ENCODE measurements at regions not wholly inside any gene's neighbourhood (a gene's known extent, or its start where the extent isn't known, plus 50 kb on each side); places are given as distances from the start of the nearest gene placed in this dataset.

DNA sequence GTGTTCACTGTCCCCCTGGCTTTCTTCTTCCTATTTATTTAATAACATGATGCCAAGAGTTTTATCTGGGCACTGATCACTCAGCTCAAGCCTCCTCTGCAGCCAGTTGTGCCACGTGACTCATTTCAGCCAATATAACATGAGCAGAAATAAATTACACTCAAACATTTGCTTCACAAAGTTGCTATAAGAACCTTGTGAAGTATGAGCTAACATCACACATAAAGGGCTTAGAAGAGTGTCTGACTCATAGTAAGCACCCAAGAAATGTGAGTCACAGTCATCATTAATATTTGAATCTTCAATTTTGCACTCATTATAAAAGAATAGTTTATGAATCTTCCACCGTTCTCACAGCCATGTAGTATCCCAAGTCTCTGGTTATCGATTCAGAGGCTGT is 414.6 kb upstream of the NPVF start:
- TF ChIP-seq REST (IDR thresholded peaks at IDR 0.05; ENCODE audit: borderline replicate concordance) (no peak), RAD21 (conservative IDR thresholded peaks at IDR 0.05) (no peak), EZH2 (IDR thresholded peaks at IDR 0.05; ENCODE audit: borderline replicate concordance, insufficient read depth, low read length, poor library complexity, severe bottlenecking) (no peak), POLR2AphosphoS5 (IDR thresholded peaks at IDR 0.05) (no peak), EP300 (conservative IDR thresholded peaks at IDR 0.05; ENCODE audit: poor library complexity, severe bottlenecking) (no peak), MXI1 (conservative IDR thresholded peaks at IDR 0.05; ENCODE audit: poor library complexity, severe bottlenecking) (no peak), TAF1 (IDR thresholded peaks at IDR 0.05; ENCODE audit: low read depth) (no peak), SMC3 (conservative IDR thresholded peaks at IDR 0.05; ENCODE audit: poor library complexity) (no peak)
- TF ChIP-seq, protein P1, sequence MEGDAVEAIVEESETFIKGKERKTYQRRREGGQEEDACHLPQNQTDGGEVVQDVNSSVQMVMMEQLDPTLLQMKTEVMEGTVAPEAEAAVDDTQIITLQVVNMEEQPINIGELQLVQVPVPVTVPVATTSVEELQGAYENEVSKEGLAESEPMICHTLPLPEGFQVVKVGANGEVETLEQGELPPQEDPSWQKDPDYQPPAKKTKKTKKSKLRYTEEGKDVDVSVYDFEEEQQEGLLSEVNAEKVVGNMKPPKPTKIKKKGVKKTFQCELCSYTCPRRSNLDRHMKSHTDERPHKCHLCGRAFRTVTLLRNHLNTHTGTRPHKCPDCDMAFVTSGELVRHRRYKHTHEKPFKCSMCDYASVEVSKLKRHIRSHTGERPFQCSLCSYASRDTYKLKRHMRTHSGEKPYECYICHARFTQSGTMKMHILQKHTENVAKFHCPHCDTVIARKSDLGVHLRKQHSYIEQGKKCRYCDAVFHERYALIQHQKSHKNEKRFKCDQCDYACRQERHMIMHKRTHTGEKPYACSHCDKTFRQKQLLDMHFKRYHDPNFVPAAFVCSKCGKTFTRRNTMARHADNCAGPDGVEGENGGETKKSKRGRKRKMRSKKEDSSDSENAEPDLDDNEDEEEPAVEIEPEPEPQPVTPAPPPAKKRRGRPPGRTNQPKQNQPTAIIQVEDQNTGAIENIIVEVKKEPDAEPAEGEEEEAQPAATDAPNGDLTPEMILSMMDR (IDR thresholded peaks at IDR 0.05; ENCODE audit: poor library complexity, severe bottlenecking) = no peak
- no peak overlapping the region for H3K4me3 ChIP-seq (ENCODE audit: low read length)
- no peaks in the 10 kb centered on the region for H3K79me2 ChIP-seq (replicated peaks; ENCODE audit: insufficient read depth, low read length)
- no peak overlapping the region for H3K9ac ChIP-seq (ENCODE audit: low read length)
- H3K9me2 ChIP-seq (ENCODE audit: insufficient read depth, low read length) = no peaks in the 10 kb centered on the region
- H3K4me2 ChIP-seq (ENCODE audit: low read length) = no peak overlapping the region
- H3K27ac ChIP-seq (ENCODE audit: low read length) = no peak overlapping the region
- no peaks in the 10 kb centered on the region for H3K36me3 ChIP-seq (ENCODE audit: insufficient read depth, low read length)
- no peaks in the 10 kb centered on the region for H3K9me3 ChIP-seq (ENCODE audit: low read length)
- H2AFZ ChIP-seq (ENCODE audit: low read depth, low read length) = no peak overlapping the region
- no peaks in the 10 kb centered on the region for H3F3A ChIP-seq (ENCODE audit: insufficient read depth, low read length, poor library complexity, severe bottlenecking)
- H4K20me1 ChIP-seq (ENCODE audit: insufficient read depth) = no peaks in the 10 kb centered on the region
- no peaks in the 10 kb centered on the region for H3K27me3 ChIP-seq (ENCODE audit: insufficient read depth, low read depth, low read length)

DNA sequence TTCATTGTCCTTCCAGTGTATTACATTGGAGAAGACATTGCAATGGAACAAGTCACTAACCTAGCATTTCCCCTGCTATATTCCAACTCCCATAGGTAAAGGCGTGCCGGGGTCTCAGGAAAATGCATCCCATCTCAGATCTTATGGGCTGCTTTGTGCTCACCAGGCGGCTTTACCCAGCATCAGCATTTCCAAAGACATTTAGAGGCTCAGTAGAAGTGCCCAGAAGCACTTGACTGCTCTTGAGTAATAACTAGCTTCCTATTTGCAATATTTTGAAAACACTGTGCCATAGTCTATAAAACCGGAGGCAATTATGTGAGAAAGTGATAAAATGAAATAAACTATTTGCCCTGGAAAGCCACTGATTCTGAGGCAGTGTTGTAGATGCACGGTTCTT is 415.0 kb upstream of the NPVF start:
- Histone ChIP-seq H3K9me2 (ENCODE audit: insufficient read depth, low read length) (no peaks in the 10 kb centered on the region), H3F3A (ENCODE audit: insufficient read depth, low read length, poor library complexity, severe bottlenecking) (no peaks in the 10 kb centered on the region), H3K9me3 (ENCODE audit: low read length) (no peaks in the 10 kb centered on the region), H4K20me1 (ENCODE audit: insufficient read depth) (no peaks in the 10 kb centered on the region), H3K27me3 (ENCODE audit: insufficient read depth, low read depth, low read length) (no peaks in the 10 kb centered on the region), H3K9ac (ENCODE audit: low read length) (no peak overlapping the region), H3K79me2 (replicated peaks; ENCODE audit: insufficient read depth, low read length) (no peaks in the 10 kb centered on the region), H3K36me3 (ENCODE audit: insufficient read depth, low read length) (no peaks in the 10 kb centered on the region), H3K27ac (ENCODE audit: low read length) (no peak overlapping the region), H3K4me2 (ENCODE audit: low read length) (no peak overlapping the region), H3K4me3 (ENCODE audit: low read length) (no peak overlapping the region), H2AFZ (ENCODE audit: low read depth, low read length) (no peak overlapping the region)
- TF ChIP-seq MXI1 (conservative IDR thresholded peaks at IDR 0.05; ENCODE audit: poor library complexity, severe bottlenecking) (no peak), EP300 (conservative IDR thresholded peaks at IDR 0.05; ENCODE audit: poor library complexity, severe bottlenecking) (no peak), EZH2 (IDR thresholded peaks at IDR 0.05; ENCODE audit: borderline replicate concordance, insufficient read depth, low read length, poor library complexity, severe bottlenecking) (no peak), POLR2AphosphoS5 (IDR thresholded peaks at IDR 0.05) (no peak), RAD21 (conservative IDR thresholded peaks at IDR 0.05) (no peak), REST (IDR thresholded peaks at IDR 0.05; ENCODE audit: borderline replicate concordance) (no peak), TAF1 (IDR thresholded peaks at IDR 0.05; ENCODE audit: low read depth) (no peak), SMC3 (conservative IDR thresholded peaks at IDR 0.05; ENCODE audit: poor library complexity) (no peak)
- TF ChIP-seq, protein P1 (IDR thresholded peaks at IDR 0.05; ENCODE audit: poor library complexity, severe bottlenecking) = no peak

Data from neural cell (in vitro differentiated cells).